HCT116 (cell line): ENCODE measurements at regions not wholly inside any gene's neighbourhood (a gene's known extent, or its start where the extent isn't known, plus 50 kb on each side); places are given as distances from the start of the nearest gene placed in this dataset.

Experiments
- ATAC-seq: fragments of 200-7000 bp; cut with Tn5 transposase; 2 replicates; pipeline ENCODE4 v1.9.1; 2020; ENCODE audit warnings: mild to moderate bottlenecking, moderate library complexity
- BruUV-seq: library from RNA; stranded (reverse); fragments of 400-500 nt; replicated peaks from 2 replicates; lab custom pipeline; 2021; lab: Mats Ljungman, UMichigan
- CTCF ChIA-PET: fragments of 300-600 bp; sonication (Branson Sonifier 250); formaldehyde crosslinking; loops from one replicate; lab custom pipeline; 2021; ENCODE audit warnings: antibody characterized with exemption; lab: Charles Lee
- POLR2A ChIA-PET: fragments of 300-600, 350-600 bp; sonication (Branson Sonifier 250); formaldehyde crosslinking; loops from one replicate; lab custom pipeline; 2021; ENCODE audit warnings: antibody characterized with exemption; lab: Charles Lee
- RAD21 ChIA-PET, 2 experiments: fragments of 300-600 bp; sonication (Branson Sonifier 250); formaldehyde crosslinking; loops; one replicate each; lab custom pipeline; 2023; ENCODE audit warnings: low total read pairs in 2 of 2; ENCODE audit not compliant: uncharacterized antibody in 2 of 2, unreplicated experiment in 2 of 2, low non-redundant PET in 1 of 2; lab: Charles Lee
- DNase-seq: peaks from one replicate; pipeline ENCODE4 v3.0.0-alpha.2; 2010; ENCODE audit warnings: low read depth, low spot score
- H2AFZ ChIP-seq: fragments of 200-600 bp; shearing (Covaris generic), sonication (generic); 2 replicates; pipeline ENCODE4 v1.6.1; 2017; ENCODE audit warnings: low read depth, mixed run types, mixed read lengths, antibody characterized with exemption, low read length; ENCODE audit not compliant: poor library complexity, severe bottlenecking
- H3K27ac ChIP-seq: 2 replicates; pipeline ENCODE4 v1.5.1; 2012; ENCODE audit warnings: low read depth, low read length
- H3K27me3 ChIP-seq: fragments of 200-600 bp; sonication (generic); 2 replicates; pipeline ENCODE4 v1.6.1; 2016; ENCODE audit warnings: mixed run types, low read length, mixed read lengths; ENCODE audit not compliant: insufficient read depth
- H3K36me3 ChIP-seq, 2 experiments: fragments of 200-500 bp in 1 of 2; fragments of 200-600 bp in 1 of 2; sonication (Bioruptor generic) in 1 of 2; sonication (generic) in 1 of 2; 2 replicates each; pipeline versions ENCODE4 v1.5.1 to v1.6.1; 2014 to 2016; ENCODE audit warnings: low read length in 2 of 2, inconsistent platforms in 1 of 2, mixed read lengths in 1 of 2, mixed run types in 1 of 2; ENCODE audit not compliant: insufficient read depth in 2 of 2, control insufficient read depth in 1 of 2
- H3K4me1 ChIP-seq, 2 experiments: fragments of 200-600 bp in 1 of 2; sonication (generic) in 1 of 2; 2 replicates each; pipeline versions ENCODE4 v1.5.1 to v1.6.1; 2012 to 2017; ENCODE audit warnings: low read length in 2 of 2, inconsistent platforms in 1 of 2, mild to moderate bottlenecking in 1 of 2, mixed read lengths in 1 of 2, mixed run types in 1 of 2, moderate library complexity in 1 of 2; ENCODE audit not compliant: insufficient read depth in 2 of 2, control insufficient read depth in 1 of 2
- H3K4me2 ChIP-seq: fragments of 200-600 bp; sonication (generic); 2 replicates; pipeline ENCODE4 v1.6.1; 2017; ENCODE audit warnings: mixed run types, low read length, mixed read lengths
- H3K4me3 ChIP-seq, 2 experiments: fragments of 200-600 bp in 1 of 2; sonication (generic) in 1 of 2; replicated peaks in 1 of 2; 2 replicates each; pipeline ENCODE4 v1.5.1; 2011 to 2016; ENCODE audit warnings: low read length in 2 of 2, control low read depth in 1 of 2, low read depth in 1 of 2, mild to moderate bottlenecking in 1 of 2, mixed read lengths in 1 of 2, mixed run types in 1 of 2
- H3K79me2 ChIP-seq: fragments of 200-600 bp; sonication (generic); 2 replicates; pipeline ENCODE4 v1.6.1; 2017; ENCODE audit warnings: mild to moderate bottlenecking, mixed run types, low read length, moderate library complexity, mixed read lengths; ENCODE audit not compliant: insufficient read depth
- H3K9ac ChIP-seq: fragments of 200-600 bp; sonication (generic); 2 replicates; pipeline ENCODE4 v1.6.1; 2016; ENCODE audit warnings: low read length, mixed read lengths
- H3K9me2 ChIP-seq: fragments of 200-600 bp; sonication (generic), shearing (Covaris generic); 2 replicates; pipeline ENCODE4 v1.6.1; 2017; ENCODE audit warnings: mixed run types, mild to moderate bottlenecking, moderate library complexity; ENCODE audit not compliant: insufficient read depth
- H3K9me3 ChIP-seq, 2 experiments: fragments of 200-500 bp in 1 of 2; fragments of 200-600 bp in 1 of 2; sonication (Bioruptor generic) in 1 of 2; sonication (generic) in 1 of 2; 2 replicates each; pipeline ENCODE4 v1.6.1; 2014 to 2017; ENCODE audit warnings: low read length in 2 of 2, mixed read lengths in 2 of 2, inconsistent platforms in 1 of 2, low read depth in 1 of 2, mild to moderate bottlenecking in 1 of 2, mixed run types in 1 of 2, moderate library complexity in 1 of 2; ENCODE audit not compliant: control insufficient read depth in 1 of 2, insufficient read depth in 1 of 2
- H4K20me1 ChIP-seq: fragments of 200-600 bp; sonication (generic), shearing (Covaris generic); 2 replicates; pipeline ENCODE4 v1.6.1; 2017; ENCODE audit warnings: mixed run types, mild to moderate bottlenecking, moderate library complexity; ENCODE audit not compliant: insufficient read depth
- CBX3 ChIP-seq: IDR thresholded peaks from 2 replicates; pipeline ENCODE4 v1.6.1; 2012; ENCODE audit warnings: low read depth
- EGR1 ChIP-seq: IDR thresholded peaks from 2 replicates; pipeline ENCODE4 v1.6.1; 2012; ENCODE audit warnings: low read depth
- EZH2phosphoT487 ChIP-seq: fragments of 200-600 bp; IDR thresholded peaks from 2 replicates; pipeline ENCODE4 v1.6.1; 2018; ENCODE audit warnings: antibody characterized with exemption, borderline replicate concordance
- FOSL1 ChIP-seq: IDR thresholded peaks from 2 replicates; pipeline ENCODE4 v1.6.1; 2012; ENCODE audit warnings: low read depth
- JUND ChIP-seq: IDR thresholded peaks from 2 replicates; pipeline ENCODE4 v1.6.1; 2012
- POLR2A ChIP-seq: IDR thresholded peaks from 2 replicates; pipeline ENCODE4 v1.7.0; 2011; ENCODE audit warnings: borderline replicate concordance; ENCODE audit not compliant: insufficient read depth, insufficient read length; ENCODE audit errors: extremely low read depth
- POLR2AphosphoS5 ChIP-seq: IDR thresholded peaks from 2 replicates; pipeline ENCODE4 v1.6.1; 2011; ENCODE audit warnings: mild to moderate bottlenecking, low read depth, low read length, moderate library complexity
- RAD21 ChIP-seq: IDR thresholded peaks from 2 replicates; pipeline ENCODE4 v1.6.1; 2012; ENCODE audit warnings: low read depth, mild to moderate bottlenecking
- SIN3A ChIP-seq: IDR thresholded peaks from 2 replicates; pipeline ENCODE4 v1.6.1; 2012; ENCODE audit warnings: low read depth
- SRF ChIP-seq: IDR thresholded peaks from 2 replicates; pipeline ENCODE4 v1.6.1; 2012; ENCODE audit warnings: low read depth
- TCF7L2 ChIP-seq: IDR thresholded peaks from 2 replicates; pipeline ENCODE4 v1.7.0; 2011; ENCODE audit warnings: borderline replicate concordance, inconsistent platforms; ENCODE audit not compliant: insufficient read depth, insufficient read length; ENCODE audit errors: extremely low read depth
- YY1 ChIP-seq: IDR thresholded peaks from 2 replicates; pipeline ENCODE4 v1.6.1; 2011; ENCODE audit warnings: low read length, low read depth, moderate library complexity, mild to moderate bottlenecking; ENCODE audit not compliant: insufficient replicate concordance; ENCODE audit errors: extremely low read depth
- ZBTB33 ChIP-seq: IDR thresholded peaks from 2 replicates; pipeline ENCODE4 v1.6.1; 2011; ENCODE audit warnings: mild to moderate bottlenecking, low read length, moderate library complexity; ENCODE audit not compliant: insufficient replicate concordance; ENCODE audit errors: extremely low read depth
- ZFX ChIP-seq: fragments of 450-650 bp; IDR thresholded peaks from 2 replicates; pipeline ENCODE4 v1.6.1; 2017
- ZNF274 ChIP-seq: fragments of 200-500 bp; sonication (Bioruptor generic); IDR thresholded peaks from 2 replicates; pipeline ENCODE4 v1.6.1; 2014; ENCODE audit warnings: mild to moderate bottlenecking, low read depth, low read length, inconsistent platforms
- intact Hi-C: fragments of 100-400 bp; cut with micrococcal nuclease; formaldehyde crosslinking; loops from 2 replicates; pipeline ENCODE4 v1.10.0; 2022
- TF ChIP-seq, protein P1 (sequence below): IDR thresholded peaks from 2 replicates; pipeline ENCODE4 v1.6.1; 2012; ENCODE audit warnings: low read depth
- TF ChIP-seq, protein P2 (sequence below): IDR thresholded peaks from 2 replicates; pipeline ENCODE4 v1.6.1; 2012

DNA sequence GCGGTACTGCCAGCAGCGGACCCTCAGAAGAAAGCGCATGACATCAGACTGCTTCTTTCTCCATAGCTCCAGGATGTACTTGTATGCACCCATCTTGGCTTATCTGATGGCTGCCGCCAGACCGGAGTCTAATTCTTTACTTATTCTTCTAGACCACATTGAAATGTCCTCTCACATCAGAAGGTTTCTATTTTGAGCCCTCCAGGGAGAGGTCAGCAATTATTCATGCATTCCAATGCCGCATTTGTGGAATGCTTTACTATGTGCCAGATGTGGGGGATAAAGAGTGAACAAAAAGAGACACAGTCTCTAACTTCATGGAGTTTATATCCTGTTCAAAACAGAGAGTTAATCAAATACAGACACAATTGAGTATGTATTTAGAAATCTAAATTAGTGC, 230.1 kb downstream of the MIAT start:
- H3K79me2 ChIP-seq: no peaks in the 10 kb centered on the region
- RAD21 ChIA-PET: no interaction called here
- no peak overlapping the region for H3K4me2 ChIP-seq
- peaks cover 0 to 4% of the 10 kb centered on the region in 2 experiments; a peak in 1 of 4 replicates for H3K4me1 ChIP-seq
- peaks cover 57% of the 10 kb centered on the region for H3K27me3 ChIP-seq
- H3K9ac ChIP-seq: no peak overlapping the region
- H2AFZ ChIP-seq: no peak overlapping the region
- H3K36me3 ChIP-seq: no peaks in the 10 kb centered on the region
- H4K20me1 ChIP-seq: no peaks in the 10 kb centered on the region
- no peak for TF ChIP-seq POLR2A
- TF ChIP-seq TCF7L2: no peak
- no peak for TF ChIP-seq RAD21
- TF ChIP-seq ZBTB33: no peak
- no peak for TF ChIP-seq ZFX
- no peak for TF ChIP-seq EGR1
- no peak for TF ChIP-seq CBX3
- TF ChIP-seq POLR2AphosphoS5: no peak
- TF ChIP-seq EZH2phosphoT487: no peak
- TF ChIP-seq, protein P1, sequence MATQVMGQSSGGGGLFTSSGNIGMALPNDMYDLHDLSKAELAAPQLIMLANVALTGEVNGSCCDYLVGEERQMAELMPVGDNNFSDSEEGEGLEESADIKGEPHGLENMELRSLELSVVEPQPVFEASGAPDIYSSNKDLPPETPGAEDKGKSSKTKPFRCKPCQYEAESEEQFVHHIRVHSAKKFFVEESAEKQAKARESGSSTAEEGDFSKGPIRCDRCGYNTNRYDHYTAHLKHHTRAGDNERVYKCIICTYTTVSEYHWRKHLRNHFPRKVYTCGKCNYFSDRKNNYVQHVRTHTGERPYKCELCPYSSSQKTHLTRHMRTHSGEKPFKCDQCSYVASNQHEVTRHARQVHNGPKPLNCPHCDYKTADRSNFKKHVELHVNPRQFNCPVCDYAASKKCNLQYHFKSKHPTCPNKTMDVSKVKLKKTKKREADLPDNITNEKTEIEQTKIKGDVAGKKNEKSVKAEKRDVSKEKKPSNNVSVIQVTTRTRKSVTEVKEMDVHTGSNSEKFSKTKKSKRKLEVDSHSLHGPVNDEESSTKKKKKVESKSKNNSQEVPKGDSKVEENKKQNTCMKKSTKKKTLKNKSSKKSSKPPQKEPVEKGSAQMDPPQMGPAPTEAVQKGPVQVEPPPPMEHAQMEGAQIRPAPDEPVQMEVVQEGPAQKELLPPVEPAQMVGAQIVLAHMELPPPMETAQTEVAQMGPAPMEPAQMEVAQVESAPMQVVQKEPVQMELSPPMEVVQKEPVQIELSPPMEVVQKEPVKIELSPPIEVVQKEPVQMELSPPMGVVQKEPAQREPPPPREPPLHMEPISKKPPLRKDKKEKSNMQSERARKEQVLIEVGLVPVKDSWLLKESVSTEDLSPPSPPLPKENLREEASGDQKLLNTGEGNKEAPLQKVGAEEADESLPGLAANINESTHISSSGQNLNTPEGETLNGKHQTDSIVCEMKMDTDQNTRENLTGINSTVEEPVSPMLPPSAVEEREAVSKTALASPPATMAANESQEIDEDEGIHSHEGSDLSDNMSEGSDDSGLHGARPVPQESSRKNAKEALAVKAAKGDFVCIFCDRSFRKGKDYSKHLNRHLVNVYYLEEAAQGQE: no peak
- TF ChIP-seq SRF: no peak
- no peak for TF ChIP-seq YY1
- TF ChIP-seq SIN3A: no peak
- no peak for TF ChIP-seq ZNF274
- TF ChIP-seq JUND: no peak
- TF ChIP-seq, protein P2, sequence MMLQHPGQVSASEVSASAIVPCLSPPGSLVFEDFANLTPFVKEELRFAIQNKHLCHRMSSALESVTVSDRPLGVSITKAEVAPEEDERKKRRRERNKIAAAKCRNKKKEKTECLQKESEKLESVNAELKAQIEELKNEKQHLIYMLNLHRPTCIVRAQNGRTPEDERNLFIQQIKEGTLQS: no peak
- TF ChIP-seq FOSL1: no peak
- CTCF ChIA-PET: no interaction called here
- no peak overlapping the region for H3K27ac ChIP-seq
- no TSS peak for BruUV-seq
- intact Hi-C loops: no loop called here
- POLR2A ChIA-PET: no interaction called here
- H3K4me3 ChIP-seq: no peak overlapping the region
- ATAC-seq (no peak), DNase-seq (no peak)
- H3K9me2 ChIP-seq: no peaks in the 10 kb centered on the region
- H3K9me3 ChIP-seq: no peaks in the 10 kb centered on the region
